AG09319 (cell line): ENCODE measurements at regions not wholly inside any gene's neighbourhood (a gene's known extent, or its start where the extent isn't known, plus 50 kb on each side); places are given as distances from the start of the nearest gene placed in this dataset.

Source experiments
- DNase-seq: peaks from one replicate; pipeline ENCODE4 v3.0.0-alpha.2; 2010; ENCODE audit warnings: low read depth; ENCODE audit errors: extremely low read depth
- CTCF ChIP-seq: IDR thresholded peaks from 2 replicates; pipeline ENCODE4 v1.5.1; 2011; ENCODE audit warnings: low read depth, mild to moderate bottlenecking, inconsistent platforms, low read length, moderate library complexity

- no peak for DNase-seq
- no peak for TF ChIP-seq CTCF
Measured at GRCh38 chr9:19965336-19965735, 176.5 kb upstream of the SLC24A2 start.

- no peak for TF ChIP-seq CTCF
- DNase-seq, result no peak
Measured at GRCh38 chr9:19947996-19948395, 159.2 kb upstream of the SLC24A2 start.

GRCh38 chr9:19946441-19947109 is 157.7 kb upstream of the SLC24A2 start:
- no peak for DNase-seq
- peak; percentile 43 for TF ChIP-seq CTCF

- DNase-seq, result no peak
- TF ChIP-seq CTCF, result no peak
Measured at GRCh38 chr9:19941874-19942273, 153.0 kb upstream of the SLC24A2 start.

- DNase-seq, result no peak
- TF ChIP-seq CTCF, result no peak
Measured at GRCh38 chr9:19940811-19941535, 152.1 kb upstream of the SLC24A2 start.

GRCh38 chr9:19939734-19940278 is 151.0 kb upstream of the SLC24A2 start:
- no peak for TF ChIP-seq CTCF
- no peak for DNase-seq

GRCh38 chr9:19938990-19939733 is 150.3 kb upstream of the SLC24A2 start:
- TF ChIP-seq CTCF, result no peak
- DNase-seq, result no peak
